ENCODE measurements at regions not wholly inside any gene's neighbourhood (a gene's known extent, or its start where the extent isn't known, plus 50 kb on each side); places are given as distances from the start of the nearest gene placed in this dataset.

DNA sequence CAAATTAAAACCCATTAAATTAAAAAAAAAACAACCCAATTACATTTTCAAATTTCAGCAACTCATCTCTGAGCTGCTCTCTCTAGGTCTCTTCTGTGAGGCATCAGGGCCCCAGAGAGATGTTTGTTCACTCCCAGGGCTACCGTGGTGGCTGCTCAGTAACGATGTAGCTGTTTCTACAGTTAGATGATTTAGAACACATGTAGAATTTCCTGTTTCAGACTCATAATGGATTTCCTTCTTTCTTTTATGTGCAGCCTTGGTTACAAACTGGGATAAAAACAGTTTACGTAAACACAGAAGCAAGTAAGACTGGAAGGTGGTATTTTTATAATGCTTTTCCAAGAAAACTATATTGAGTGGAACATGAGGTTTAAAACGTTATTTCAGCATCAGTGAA, 116.1 kb upstream of the CCN2 start:
- no peak overlapping the region for H3K27ac ChIP-seq
- intact Hi-C loops (cut with DNase I; ENCODE audit: low total_unique reads) = no loop called here
- no peak for DNase-seq (ENCODE audit: low spot score in 2 of 2)

DNA sequence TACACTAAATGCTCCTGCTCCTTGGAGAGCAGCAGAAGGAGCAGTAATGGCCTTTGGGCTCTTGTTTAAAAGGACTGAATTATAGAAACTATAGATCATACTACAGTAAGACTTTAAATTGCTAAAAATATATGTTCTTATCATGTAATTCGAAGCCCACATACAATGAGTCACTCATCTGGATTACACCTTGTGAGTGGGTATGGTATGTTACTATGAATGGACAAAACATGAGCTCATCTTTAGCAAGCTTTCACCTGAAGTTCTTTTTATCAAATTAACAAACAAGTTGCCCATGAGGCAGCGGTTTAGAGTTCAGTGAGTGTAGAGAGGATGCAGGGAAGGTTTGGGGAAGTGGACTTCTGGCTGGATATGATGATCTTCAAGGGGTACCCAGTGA, 114.4 kb upstream of the CCN2 start:
- H3K4me3 ChIP-seq = no peak overlapping the region
- no peaks in the 10 kb centered on the region for H3K4me1 ChIP-seq
- no peaks in the 10 kb centered on the region for H3K9me3 ChIP-seq
- TF ChIP-seq POLR2AphosphoS5 (IDR thresholded peaks at IDR 0.05) (no peak), CTCF (IDR thresholded peaks at IDR 0.05) (no peak)
- no peak overlapping the region for H3K27ac ChIP-seq
- no peaks in the 10 kb centered on the region for H3K36me3 ChIP-seq
- no peaks in the 10 kb centered on the region for H3K27me3 ChIP-seq
- DNase-seq (ENCODE audit: low spot score in 2 of 2) = no peak
- intact Hi-C loops (cut with DNase I; ENCODE audit: low total_unique reads) = no loop called here

More for the DNA sequence above, 116.1 kb upstream of the CCN2 start:
- Histone ChIP-seq H3K9me3 (no peaks in the 10 kb centered on the region), H3K36me3 (no peaks in the 10 kb centered on the region), H3K4me3 (no peak overlapping the region), H3K27me3 (no peaks in the 10 kb centered on the region), H3K4me1 (no peaks in the 10 kb centered on the region)
- TF ChIP-seq POLR2AphosphoS5 (IDR thresholded peaks at IDR 0.05) (no peak), CTCF (IDR thresholded peaks at IDR 0.05) (no peak), POLR2A (IDR thresholded peaks at IDR 0.05) (no peak)

GRCh38 chr6:132063738-132064137, 112.6 kb upstream of the CCN2 start:
- TF ChIP-seq POLR2AphosphoS5 (IDR thresholded peaks at IDR 0.05) = no peak
- no peak for TF ChIP-seq POLR2A (IDR thresholded peaks at IDR 0.05)
- no peak for TF ChIP-seq CTCF (IDR thresholded peaks at IDR 0.05)
- Histone ChIP-seq H3K4me1 (no peaks in the 10 kb centered on the region), H3K36me3 (no peaks in the 10 kb centered on the region), H3K27me3 (no peaks in the 10 kb centered on the region), H3K9me3 (no peaks in the 10 kb centered on the region), H3K27ac (no peak overlapping the region), H3K4me3 (no peak overlapping the region)
- no peak for DNase-seq (ENCODE audit: low spot score in 2 of 2)
- intact Hi-C loops (cut with DNase I; ENCODE audit: low total_unique reads) = no loop called here

- DNase-seq (ENCODE audit: low spot score in 2 of 2) = no peak
- Histone ChIP-seq H3K27me3 (no peaks in the 10 kb centered on the region), H3K4me1 (no peaks in the 10 kb centered on the region), H3K4me3 (no peak overlapping the region), H3K27ac (no peak overlapping the region), H3K36me3 (no peaks in the 10 kb centered on the region), H3K9me3 (no peaks in the 10 kb centered on the region)
- intact Hi-C loops (cut with DNase I; ENCODE audit: low total_unique reads) = no loop called here
- TF ChIP-seq CTCF (IDR thresholded peaks at IDR 0.05) (no peak), POLR2A (IDR thresholded peaks at IDR 0.05) (no peak), POLR2AphosphoS5 (IDR thresholded peaks at IDR 0.05) (no peak)
Observed at GRCh38 chr6:132063204-132063603, 112.0 kb upstream of the CCN2 start.

DNA sequence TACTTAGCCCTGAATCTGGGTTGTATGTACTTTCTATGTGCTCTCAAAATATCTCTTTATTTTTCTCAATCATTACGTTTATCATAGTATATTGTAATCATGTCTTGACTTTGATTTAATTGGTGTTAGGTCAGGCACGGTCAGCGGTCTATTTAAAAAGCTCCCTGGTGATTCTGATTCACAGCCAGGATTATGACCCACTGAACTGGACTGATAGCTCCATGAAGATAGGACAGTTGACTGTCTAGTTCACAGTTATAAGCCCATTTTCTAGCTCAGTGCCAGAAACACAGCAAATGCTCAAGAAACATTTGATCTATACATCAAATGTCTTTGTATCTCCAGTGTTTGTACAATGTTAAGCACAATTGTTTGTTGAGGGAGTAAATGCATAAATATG, 111.5 kb upstream of the CCN2 start:
- no peak for DNase-seq (ENCODE audit: low spot score in 2 of 2)
- Histone ChIP-seq H3K4me1 (no peaks in the 10 kb centered on the region), H3K9me3 (no peaks in the 10 kb centered on the region), H3K27ac (no peak overlapping the region), H3K4me3 (no peak overlapping the region), H3K27me3 (no peaks in the 10 kb centered on the region), H3K36me3 (no peaks in the 10 kb centered on the region)
- intact Hi-C loops (cut with DNase I; ENCODE audit: low total_unique reads) = no loop called here
- TF ChIP-seq CTCF (IDR thresholded peaks at IDR 0.05) (no peak), POLR2AphosphoS5 (IDR thresholded peaks at IDR 0.05) (no peak), POLR2A (IDR thresholded peaks at IDR 0.05) (no peak)
